Keratinocyte (primary cell): ENCODE measurements at regions not wholly inside any gene's neighbourhood (a gene's known extent, or its start where the extent isn't known, plus 50 kb on each side); places are given as distances from the start of the nearest gene placed in this dataset.

ENCODE experiments used
- EZH2 ChIP-seq: IDR thresholded peaks from one replicate; pipeline ENCODE4 v1.6.1; 2012; ENCODE audit warnings: inconsistent platforms, mild to moderate bottlenecking, low read length, moderate library complexity
- TF ChIP-seq, protein P1 (sequence below), 3 experiments: IDR thresholded peaks in 1 of 3; conservative IDR thresholded peaks in 1 of 3; optimal IDR thresholded peaks in 1 of 3; 2 replicates in 2 of 3; 3 replicates in 1 of 3; pipeline versions ENCODE3 to v1.5.1; 2011; ENCODE audit warnings: low read length in 3 of 3, mild to moderate bottlenecking in 3 of 3, moderate library complexity in 2 of 3, control low read depth in 1 of 3, inconsistent platforms in 1 of 3; ENCODE audit not compliant: insufficient read depth in 2 of 3; ENCODE audit errors: extremely low read depth in 1 of 3

DNA sequence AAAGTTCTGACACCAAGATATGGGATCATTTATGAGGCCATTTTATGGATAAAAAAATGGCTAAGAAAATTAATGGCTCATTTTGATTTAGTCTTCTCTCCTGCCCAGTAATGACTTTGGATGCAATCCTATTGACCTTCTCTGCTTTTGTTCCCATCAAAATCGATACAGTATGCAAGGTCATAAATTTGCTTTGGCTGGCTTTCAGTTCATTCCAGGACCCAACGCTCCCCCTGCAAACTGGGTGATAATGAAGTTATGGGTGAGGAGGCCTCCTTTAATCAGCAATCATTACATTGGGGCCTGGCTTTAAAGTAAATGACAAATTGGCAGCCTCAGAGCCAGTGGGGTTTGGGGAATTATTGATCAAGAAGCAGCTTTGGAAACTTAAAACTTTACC, 351.8 kb upstream of the GYPC start:
- TF ChIP-seq, protein P1, sequence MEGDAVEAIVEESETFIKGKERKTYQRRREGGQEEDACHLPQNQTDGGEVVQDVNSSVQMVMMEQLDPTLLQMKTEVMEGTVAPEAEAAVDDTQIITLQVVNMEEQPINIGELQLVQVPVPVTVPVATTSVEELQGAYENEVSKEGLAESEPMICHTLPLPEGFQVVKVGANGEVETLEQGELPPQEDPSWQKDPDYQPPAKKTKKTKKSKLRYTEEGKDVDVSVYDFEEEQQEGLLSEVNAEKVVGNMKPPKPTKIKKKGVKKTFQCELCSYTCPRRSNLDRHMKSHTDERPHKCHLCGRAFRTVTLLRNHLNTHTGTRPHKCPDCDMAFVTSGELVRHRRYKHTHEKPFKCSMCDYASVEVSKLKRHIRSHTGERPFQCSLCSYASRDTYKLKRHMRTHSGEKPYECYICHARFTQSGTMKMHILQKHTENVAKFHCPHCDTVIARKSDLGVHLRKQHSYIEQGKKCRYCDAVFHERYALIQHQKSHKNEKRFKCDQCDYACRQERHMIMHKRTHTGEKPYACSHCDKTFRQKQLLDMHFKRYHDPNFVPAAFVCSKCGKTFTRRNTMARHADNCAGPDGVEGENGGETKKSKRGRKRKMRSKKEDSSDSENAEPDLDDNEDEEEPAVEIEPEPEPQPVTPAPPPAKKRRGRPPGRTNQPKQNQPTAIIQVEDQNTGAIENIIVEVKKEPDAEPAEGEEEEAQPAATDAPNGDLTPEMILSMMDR (optimal IDR thresholded peaks at IDR 0.05 in 1 of 3, IDR thresholded peaks at IDR 0.05 in 1 of 3, conservative IDR thresholded peaks at IDR 0.05 in 1 of 3; ENCODE audit: extremely low read depth in 1 of 3, insufficient read depth in 2 of 3, low read length in 3 of 3): no peak
- no peak for TF ChIP-seq EZH2
